NB4 (cell line): ENCODE measurements at regions not wholly inside any gene's neighbourhood (a gene's known extent, or its start where the extent isn't known, plus 50 kb on each side); places are given as distances from the start of the nearest gene placed in this dataset.

Experiments
- DNase-seq: peaks from one replicate; pipeline ENCODE4 v3.0.0; 2010; ENCODE audit warnings: low read depth
- H3K4me3 ChIP-seq: one replicate; pipeline ENCODE4 v1.5.1; 2011; ENCODE audit warnings: mild to moderate bottlenecking, low read depth, low read length, moderate library complexity
- MYC ChIP-seq: IDR thresholded peaks from 2 replicates; pipeline ENCODE4 v1.6.1; 2011; ENCODE audit warnings: low read depth, low read length
- POLR2A ChIP-seq: IDR thresholded peaks from 2 replicates; pipeline ENCODE4 v1.6.1; 2011; ENCODE audit warnings: mild to moderate bottlenecking; ENCODE audit not compliant: insufficient read length; ENCODE audit errors: extremely low read depth
- TF ChIP-seq, protein P1 (sequence below): IDR thresholded peaks from 2 replicates; pipeline ENCODE4 v1.6.1; 2011; ENCODE audit warnings: low read depth, low read length
- TF ChIP-seq, protein P2 (sequence below): IDR thresholded peaks from one replicate; pipeline ENCODE4 v1.5.1; 2012; ENCODE audit warnings: low read depth, low read length

DNA sequence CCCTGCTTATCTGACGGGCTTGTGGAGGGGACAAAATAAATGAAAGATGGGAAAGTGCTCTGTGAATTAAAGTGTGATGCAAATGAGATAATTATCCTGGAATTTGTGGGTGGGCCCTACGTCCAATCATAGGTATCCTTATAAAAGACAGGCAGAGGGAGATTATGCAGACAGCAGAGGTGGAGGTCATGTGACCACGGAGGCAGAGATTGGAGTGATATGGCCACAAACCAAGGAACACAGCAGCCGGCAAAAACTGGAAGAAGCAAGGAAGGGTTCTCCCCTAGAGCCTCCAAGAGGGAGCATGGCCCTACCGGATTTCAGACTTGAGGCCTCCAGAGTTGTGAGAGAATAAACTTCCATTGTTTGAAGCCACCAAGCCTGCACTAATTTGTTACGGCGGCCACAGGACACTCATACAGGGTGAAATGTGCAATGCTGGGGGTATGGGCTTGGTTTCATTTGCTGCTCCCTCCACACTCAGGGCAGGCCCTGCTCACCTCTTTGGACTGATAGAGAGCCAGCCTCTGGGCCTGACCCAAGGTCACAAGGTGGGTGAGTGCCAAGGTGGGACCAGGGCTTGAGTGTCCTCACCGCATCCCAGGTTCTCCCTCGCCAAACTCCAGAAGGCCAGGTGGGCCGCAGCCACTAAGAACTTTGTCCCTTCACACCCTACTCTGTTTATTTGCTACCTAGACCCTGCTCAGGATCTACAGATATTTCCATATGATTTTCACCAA is 149.6 kb upstream of the TNRC6C start:
- no peak for DNase-seq
- TF ChIP-seq, protein P1, sequence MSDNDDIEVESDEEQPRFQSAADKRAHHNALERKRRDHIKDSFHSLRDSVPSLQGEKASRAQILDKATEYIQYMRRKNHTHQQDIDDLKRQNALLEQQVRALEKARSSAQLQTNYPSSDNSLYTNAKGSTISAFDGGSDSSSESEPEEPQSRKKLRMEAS, result no peak
- H3K4me3 ChIP-seq, result no peak overlapping the region

DNA sequence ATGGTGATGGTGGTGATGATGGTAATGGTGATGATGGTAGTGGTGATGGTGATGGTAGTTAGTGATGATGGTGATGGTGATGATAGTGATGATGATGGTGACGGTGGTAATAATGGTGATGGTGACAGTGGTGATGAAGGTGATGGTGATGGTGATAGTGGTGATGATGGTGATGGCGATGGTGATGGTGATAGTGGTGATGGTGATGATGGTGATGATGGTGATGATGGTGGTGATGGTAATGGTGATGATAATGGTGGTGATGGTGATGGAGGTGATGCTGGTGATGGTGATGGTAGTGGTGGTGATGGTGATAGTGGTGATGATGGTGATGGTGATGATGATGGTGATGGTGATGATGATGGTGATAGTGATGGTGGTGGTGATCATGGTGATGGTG is 148.7 kb upstream of the TNRC6C start:
- no peak overlapping the region for H3K4me3 ChIP-seq
- DNase-seq, result no peak
- TF ChIP-seq, protein P2, sequence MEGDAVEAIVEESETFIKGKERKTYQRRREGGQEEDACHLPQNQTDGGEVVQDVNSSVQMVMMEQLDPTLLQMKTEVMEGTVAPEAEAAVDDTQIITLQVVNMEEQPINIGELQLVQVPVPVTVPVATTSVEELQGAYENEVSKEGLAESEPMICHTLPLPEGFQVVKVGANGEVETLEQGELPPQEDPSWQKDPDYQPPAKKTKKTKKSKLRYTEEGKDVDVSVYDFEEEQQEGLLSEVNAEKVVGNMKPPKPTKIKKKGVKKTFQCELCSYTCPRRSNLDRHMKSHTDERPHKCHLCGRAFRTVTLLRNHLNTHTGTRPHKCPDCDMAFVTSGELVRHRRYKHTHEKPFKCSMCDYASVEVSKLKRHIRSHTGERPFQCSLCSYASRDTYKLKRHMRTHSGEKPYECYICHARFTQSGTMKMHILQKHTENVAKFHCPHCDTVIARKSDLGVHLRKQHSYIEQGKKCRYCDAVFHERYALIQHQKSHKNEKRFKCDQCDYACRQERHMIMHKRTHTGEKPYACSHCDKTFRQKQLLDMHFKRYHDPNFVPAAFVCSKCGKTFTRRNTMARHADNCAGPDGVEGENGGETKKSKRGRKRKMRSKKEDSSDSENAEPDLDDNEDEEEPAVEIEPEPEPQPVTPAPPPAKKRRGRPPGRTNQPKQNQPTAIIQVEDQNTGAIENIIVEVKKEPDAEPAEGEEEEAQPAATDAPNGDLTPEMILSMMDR, result no peak
- no peak for TF ChIP-seq MYC
- no peak for TF ChIP-seq POLR2A
- TF ChIP-seq, protein P1, result no peak

DNA sequence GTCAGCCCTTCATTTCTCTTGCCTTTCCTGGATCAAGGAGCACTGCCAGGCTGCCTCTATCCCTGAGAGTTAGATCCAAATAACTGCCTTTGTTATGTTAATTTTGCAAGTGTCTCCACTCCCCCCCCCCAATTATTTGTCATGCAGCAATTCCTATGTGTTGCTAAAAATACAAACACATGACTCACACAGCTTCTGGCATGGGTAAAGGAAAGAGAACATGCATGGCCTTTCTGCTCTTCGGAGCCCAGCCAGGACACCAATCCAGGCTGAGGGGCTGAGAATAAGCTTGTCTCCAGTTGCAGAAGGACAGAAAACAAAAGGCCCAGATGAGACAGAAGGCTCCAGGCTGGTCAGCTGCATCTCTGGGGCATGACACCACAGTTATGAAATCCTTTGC is 148.0 kb upstream of the TNRC6C start:
- TF ChIP-seq MYC (no peak), POLR2A (no peak)
- TF ChIP-seq, protein P2, result no peak
- TF ChIP-seq, protein P1, result no peak
- no peak overlapping the region for H3K4me3 ChIP-seq
- no peak for DNase-seq

DNA sequence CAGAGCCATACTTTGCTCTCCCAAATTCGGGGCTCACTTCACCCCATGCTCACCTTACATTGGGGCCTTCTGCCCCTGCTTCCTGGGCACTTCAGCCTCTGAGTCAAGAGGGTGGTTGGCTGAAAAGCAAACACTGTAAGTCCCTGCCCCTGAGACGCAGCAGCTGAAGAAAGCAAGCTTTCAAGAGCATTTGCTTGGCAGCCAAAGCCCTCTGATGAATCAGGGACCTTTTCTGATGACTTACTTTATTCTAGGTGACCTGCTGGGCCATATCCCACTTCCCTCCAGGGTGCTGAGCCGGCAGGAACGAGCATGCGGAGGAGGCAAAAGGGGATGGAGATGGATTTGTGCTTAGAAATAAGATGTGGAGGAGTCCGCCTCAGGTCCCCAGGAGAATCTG is 147.0 kb upstream of the TNRC6C start:
- DNase-seq, result no peak
- H3K4me3 ChIP-seq, result no peak overlapping the region
- TF ChIP-seq, protein P2, result no peak
- TF ChIP-seq MYC (no peak), POLR2A (no peak)
- TF ChIP-seq, protein P1, result no peak

DNA sequence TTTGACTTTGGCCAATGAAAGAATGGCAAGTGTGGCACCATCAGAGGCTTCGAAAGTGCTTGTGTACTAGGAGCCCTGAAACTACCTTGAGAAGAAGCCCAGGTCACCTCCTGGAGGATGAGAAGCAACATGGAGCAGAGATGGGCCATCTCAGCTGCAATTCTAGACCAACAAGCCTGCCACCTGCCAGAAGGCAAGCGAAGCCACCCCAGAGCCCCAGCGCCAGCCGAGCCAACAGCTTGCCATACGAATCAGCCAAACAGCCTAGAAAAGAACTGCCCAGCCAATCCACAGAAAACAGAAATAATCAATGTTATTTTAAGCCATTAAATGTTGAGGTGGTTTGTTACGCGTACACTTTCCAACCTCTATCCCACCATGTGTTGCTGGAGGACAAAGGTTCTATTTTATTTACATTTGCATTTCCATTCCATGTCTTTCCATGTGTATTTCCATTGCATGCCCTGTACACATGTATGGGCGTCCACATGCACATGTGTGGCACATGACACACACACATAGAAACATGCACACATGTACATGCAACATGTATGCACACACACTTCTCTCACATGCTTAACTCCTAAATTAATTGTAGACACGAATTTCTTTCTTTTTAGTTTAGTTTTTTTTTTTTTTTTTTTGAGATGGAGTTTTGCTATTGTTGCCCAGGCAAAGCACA is 144.3 kb upstream of the TNRC6C start:
- DNase-seq, result no peak
- TF ChIP-seq, protein P1, result no peak
- TF ChIP-seq, protein P2, result no peak
- TF ChIP-seq MYC (no peak), POLR2A (no peak)
- no peak overlapping the region for H3K4me3 ChIP-seq
